ENCODE measurements at regions not wholly inside any gene's neighbourhood (a gene's known extent, or its start where the extent isn't known, plus 50 kb on each side); places are given as distances from the start of the nearest gene placed in this dataset.
A peak's percentile ranks its signal among the peaks of the same experiment; 100 is the strongest.

GRCh38 chr14:44609876-44610510, 102.9 kb upstream of the FSCB start:
- no peak for TF ChIP-seq CTCF (conservative IDR thresholded peaks at IDR 0.05)
- Mint-ChIP-seq H3K4me3 (no peak overlapping the region), H3K4me1 (peaks cover 13% of the 10 kb centered on the region), H3K36me3 (ENCODE audit: low read depth) (no peaks in the 10 kb centered on the region), H3K27ac (no peak overlapping the region), H3K9me3 (no peaks in the 10 kb centered on the region), H3K27me3 (ENCODE audit: insufficient read depth) (no peaks in the 10 kb centered on the region)
- 87 to 100% methylated on average over 1 to 3 of the region's 5 CpGs for WGBS, 2 experiments (ENCODE audit: insufficient coverage in 1 of 2, insufficient read length in 1 of 2)
- Histone ChIP-seq H3K9ac (ENCODE audit: extremely low read depth, low read length, poor library complexity, severe bottlenecking) (no peak overlapping the region), H3K9me3 (ENCODE audit: control insufficient read depth, low read length) (no peaks in the 10 kb centered on the region), H3K4me3 (ENCODE audit: low read length) (no peak overlapping the region), H3K4me1 (ENCODE audit: control insufficient read depth, insufficient read depth, low read length) (peaks cover 2% of the 10 kb centered on the region), H3K36me3 (ENCODE audit: control insufficient read depth, insufficient read depth, low read length) (no peaks in the 10 kb centered on the region), H3K27me3 (ENCODE audit: control insufficient read depth, insufficient read depth, low read length, poor library complexity, severe bottlenecking) (no peaks in the 10 kb centered on the region), H3K27ac (ENCODE audit: low read depth, low read length) (no peak overlapping the region)
- DNase-seq, result no peak

GRCh38 chr14:44609201-44609600, 102.1 kb upstream of the FSCB start:
- H3K27ac Mint-ChIP-seq, result no peak overlapping the region
- no peaks in the 10 kb centered on the region for H3K27me3 Mint-ChIP-seq (ENCODE audit: insufficient read depth)
- H3K36me3 ChIP-seq (ENCODE audit: control insufficient read depth, insufficient read depth, low read length), result no peaks in the 10 kb centered on the region
- no peak overlapping the region for H3K27ac ChIP-seq (ENCODE audit: low read depth, low read length)
- H3K27me3 ChIP-seq (ENCODE audit: control insufficient read depth, insufficient read depth, low read length, poor library complexity, severe bottlenecking), result no peaks in the 10 kb centered on the region
- H3K4me1 ChIP-seq (ENCODE audit: control insufficient read depth, insufficient read depth, low read length), result peaks cover 2% of the 10 kb centered on the region
- H3K4me1 Mint-ChIP-seq, result peaks cover 13% of the 10 kb centered on the region
- H3K36me3 Mint-ChIP-seq (ENCODE audit: low read depth), result no peaks in the 10 kb centered on the region
- no peak overlapping the region for H3K4me3 Mint-ChIP-seq
- H3K9ac ChIP-seq (ENCODE audit: extremely low read depth, low read length, poor library complexity, severe bottlenecking), result no peak overlapping the region
- 100% methylated on average over 1 of the region's 1 CpG; no CpG with 5 or more reads in 1 of the 2 experiments for WGBS, 2 experiments (ENCODE audit: insufficient coverage in 1 of 2, insufficient read length in 1 of 2)
- no peak for TF ChIP-seq CTCF (conservative IDR thresholded peaks at IDR 0.05)
- H3K9me3 Mint-ChIP-seq, result no peaks in the 10 kb centered on the region
- H3K9me3 ChIP-seq (ENCODE audit: control insufficient read depth, low read length), result no peaks in the 10 kb centered on the region
- peak overlapping the region; percentile 39 for H3K4me3 ChIP-seq (ENCODE audit: low read length)
- DNase-seq, result no peak

DNA sequence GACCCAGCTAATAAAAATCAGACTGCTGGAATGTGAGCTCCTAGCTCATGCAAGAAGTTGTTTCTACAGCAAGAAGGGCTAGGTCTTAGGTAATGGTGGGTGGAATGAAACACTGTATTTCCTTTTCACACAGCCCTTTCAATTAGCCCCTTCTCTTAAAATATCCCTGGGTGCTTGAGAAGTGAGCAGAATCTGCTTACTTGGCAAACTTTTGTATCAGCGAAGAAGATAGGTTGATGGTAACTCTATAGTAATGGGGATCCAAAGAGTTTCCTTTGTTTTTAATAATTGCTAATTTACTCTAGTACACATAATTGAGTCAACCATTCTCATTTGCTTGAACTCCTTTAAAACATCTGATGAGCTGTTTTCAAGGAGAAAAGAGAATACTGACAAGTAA, 100.6 kb upstream of the FSCB start:
- Histone ChIP-seq H3K4me1 (ENCODE audit: control insufficient read depth, insufficient read depth, low read length) (peaks cover 2% of the 10 kb centered on the region), H3K9ac (ENCODE audit: extremely low read depth, low read length, poor library complexity, severe bottlenecking) (no peak overlapping the region), H3K27ac (ENCODE audit: low read depth, low read length) (no peak overlapping the region), H3K4me3 (ENCODE audit: low read length) (no peak overlapping the region), H3K9me3 (ENCODE audit: control insufficient read depth, low read length) (no peaks in the 10 kb centered on the region), H3K36me3 (ENCODE audit: control insufficient read depth, insufficient read depth, low read length) (no peaks in the 10 kb centered on the region), H3K27me3 (ENCODE audit: control insufficient read depth, insufficient read depth, low read length, poor library complexity, severe bottlenecking) (no peaks in the 10 kb centered on the region)
- no peak for TF ChIP-seq CTCF (conservative IDR thresholded peaks at IDR 0.05)
- no peak for DNase-seq
- H3K27me3 Mint-ChIP-seq (ENCODE audit: insufficient read depth), result no peaks in the 10 kb centered on the region
- WGBS, 2 experiments (ENCODE audit: insufficient coverage in 1 of 2, insufficient read length in 1 of 2), result no CpG with 5 or more reads among the region's 1 CpG
- H3K27ac Mint-ChIP-seq, result no peak overlapping the region
- no peak overlapping the region for H3K4me3 Mint-ChIP-seq
- H3K36me3 Mint-ChIP-seq (ENCODE audit: low read depth), result no peaks in the 10 kb centered on the region
- no peaks in the 10 kb centered on the region for H3K9me3 Mint-ChIP-seq
- peaks cover 13% of the 10 kb centered on the region for H3K4me1 Mint-ChIP-seq
